ENCODE measurements at regions not wholly inside any gene's neighbourhood (a gene's known extent, or its start where the extent isn't known, plus 50 kb on each side); places are given as distances from the start of the nearest gene placed in this dataset.

- Histone ChIP-seq H3K4me1 (ENCODE audit: insufficient read depth, low read length) (no peaks in the 10 kb centered on the region), H3K27ac (ENCODE audit: extremely low read length, insufficient read depth, low read length) (no peak overlapping the region), H3K36me3 (replicated peaks in 1 of 2; ENCODE audit: control insufficient read depth in 1 of 2, insufficient read depth in 2 of 2, low read length in 2 of 2) (no peaks in the 10 kb centered on the region), H2AFZ (ENCODE audit: low read length) (no peak overlapping the region), H3K79me2 (ENCODE audit: insufficient read depth, low read length) (no peaks in the 10 kb centered on the region), H3K4me3 (replicated peaks in 1 of 3; ENCODE audit: insufficient read depth in 1 of 3, low read depth in 2 of 3, low read length in 3 of 3) (no peak overlapping the region), H3K9me3 (ENCODE audit: low read length) (peaks cover 97% of the 10 kb centered on the region), H3K27me3 (ENCODE audit: control insufficient read depth in 1 of 2, insufficient read depth in 2 of 2, low read length in 2 of 2) (no peaks in the 10 kb centered on the region), H3K9ac (ENCODE audit: insufficient read depth, low read depth, low read length) (no peak overlapping the region), H4K20me1 (ENCODE audit: insufficient read depth, low read length) (no peaks in the 10 kb centered on the region), H3K4me2 (ENCODE audit: low read depth, low read length) (no peak overlapping the region)
- ChIA-PET POLR2A (no interaction called here), CTCF (ENCODE audit: low intra/inter-chr PET ratio, low total read pairs) (no interaction called here)
- no peak for DNase-seq (ENCODE audit: low spot score)
- no peak for ATAC-seq
- intact Hi-C loops (cut with micrococcal nuclease; ENCODE audit: unreplicated experiment): no loop called here
- BruUV-seq (replicated peaks): no TSS peak
- 14% methylated on average over 3 of the region's 3 CpGs for WGBS (ENCODE audit: low lambda C conversion rate)
- in situ Hi-C loops (cut with HindIII; ENCODE audit: extremely low pct_ligation_motif_present, low pct_unique_long_range_greater_than_20kb): no loop called here
- TF ChIP-seq NKX3-1 (CRISPR knock-in tag; IDR thresholded peaks at IDR 0.05): no peak
- no peak for TF ChIP-seq ZNF264 (CRISPR knock-in tag; IDR thresholded peaks at IDR 0.05)
- TF ChIP-seq ZNF607 (CRISPR knock-in tag; IDR thresholded peaks at IDR 0.05; ENCODE audit: borderline replicate concordance): no peak
- TF ChIP-seq DR1 (CRISPR knock-in tag; IDR thresholded peaks at IDR 0.05): no peak
- TF ChIP-seq RCOR2 (CRISPR knock-in tag; IDR thresholded peaks at IDR 0.05): no peak
- TF ChIP-seq GZF1 (CRISPR knock-in tag; IDR thresholded peaks at IDR 0.05): no peak
- TF ChIP-seq NCOA5 (CRISPR knock-in tag; IDR thresholded peaks at IDR 0.05): no peak
- TF ChIP-seq THAP9 (CRISPR knock-in tag; IDR thresholded peaks at IDR 0.05; ENCODE audit: borderline replicate concordance): no peak
- no peak for TF ChIP-seq ZNF335 (CRISPR knock-in tag; IDR thresholded peaks at IDR 0.05)
- TF ChIP-seq PCBP1 (IDR thresholded peaks at IDR 0.05; ENCODE audit: borderline replicate concordance, low read depth, low read length): no peak
- no peak for TF ChIP-seq ZNF382 (CRISPR knock-in tag; IDR thresholded peaks at IDR 0.05; ENCODE audit: borderline replicate concordance)
- FAIRE-seq: no peak
These were observed 341.5 kb upstream of the ZP4 start for GRCh38 chr1:238232084-238232710.
